VCaP (cell line): ENCODE measurements at regions not wholly inside any gene's neighbourhood (a gene's known extent, or its start where the extent isn't known, plus 50 kb on each side); places are given as distances from the start of the nearest gene placed in this dataset.
"Not testable (repeated sequence)": the region's sequence is repeated elsewhere in the genome, so short reads cannot be mapped to it uniquely, and the experiment has no call there.

Experiments
- H3K27ac ChIP-seq: fragments of 450-650 bp; 2 replicates; pipeline ENCODE4 v1.5.1; 2017
- TF ChIP-seq, protein P1 (sequence below): fragments of 450-650 bp; conservative IDR thresholded peaks from 2 replicates; pipeline ENCODE4 v1.5.1; 2017; ENCODE audit warnings: mild to moderate bottlenecking, moderate library complexity

DNA sequence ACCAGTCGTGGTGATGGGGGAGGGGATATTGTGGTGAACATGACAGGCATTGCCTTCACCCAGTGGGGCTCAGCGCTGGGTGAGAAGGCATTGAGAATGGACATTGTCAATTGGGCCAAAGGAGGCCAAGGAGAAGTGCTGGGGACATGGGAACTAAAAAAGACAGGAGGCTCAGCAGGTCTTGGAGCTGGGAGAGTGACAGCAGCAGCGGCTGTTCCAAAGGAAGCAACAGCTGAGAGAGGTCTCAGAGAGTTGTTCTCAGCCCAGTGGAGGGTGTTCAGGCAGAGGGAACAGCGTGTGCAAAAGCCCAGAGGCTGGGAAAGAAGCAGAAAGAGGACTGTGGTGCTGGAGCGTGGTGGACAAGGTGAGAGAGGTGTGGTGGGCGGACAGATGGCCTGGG is 56.6 kb upstream of the ASNS start:
- not testable (repeated sequence) for H3K27ac ChIP-seq

DNA sequence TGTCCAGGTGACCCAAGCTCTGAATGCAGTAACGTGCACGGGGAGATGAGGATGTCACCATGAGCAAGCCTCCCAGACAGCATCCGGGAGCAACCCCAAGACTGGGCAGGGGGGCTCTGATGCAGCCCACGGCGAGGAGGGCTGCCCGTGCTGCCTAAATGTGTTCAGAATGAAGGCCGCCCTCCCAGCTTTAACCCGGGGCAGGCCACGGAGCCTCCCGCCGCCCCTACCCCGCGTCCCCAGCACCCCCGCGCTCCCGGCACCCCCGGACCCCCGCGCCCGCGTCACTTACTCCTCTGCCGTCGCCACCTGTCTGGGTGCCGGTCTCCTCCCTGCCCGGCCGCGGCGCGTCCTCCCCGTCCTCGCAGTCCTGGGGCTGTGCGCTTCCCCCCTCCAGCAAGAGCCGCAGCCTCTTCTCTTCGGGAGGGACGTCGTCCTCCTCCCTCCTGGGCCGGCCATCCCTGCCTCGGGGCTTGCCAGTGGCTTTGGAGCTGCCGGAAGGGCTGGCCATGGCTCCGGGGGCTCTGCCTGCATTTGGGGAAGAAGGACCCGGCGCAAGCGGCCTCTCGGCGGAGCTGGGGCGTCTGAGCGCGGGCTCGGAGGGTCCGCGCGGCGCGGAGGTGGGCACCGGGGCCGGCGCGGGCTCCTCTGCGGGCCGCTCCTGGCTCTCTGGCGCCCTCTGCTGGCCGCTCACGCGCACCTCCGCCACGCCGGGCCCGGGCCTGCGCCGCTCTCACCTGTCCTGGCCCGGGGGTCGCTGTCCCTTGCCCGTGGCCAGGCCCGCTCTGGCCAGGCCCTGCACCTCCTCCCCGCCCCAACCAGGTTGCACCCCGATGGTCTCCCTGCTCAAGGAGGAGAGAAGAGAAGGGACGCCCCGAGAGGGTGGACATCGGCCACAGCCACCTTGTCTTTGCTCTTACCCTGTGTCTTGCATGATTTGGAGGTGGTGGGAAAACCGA is 55.9 kb upstream of the ASNS start:
- TF ChIP-seq, protein P1, sequence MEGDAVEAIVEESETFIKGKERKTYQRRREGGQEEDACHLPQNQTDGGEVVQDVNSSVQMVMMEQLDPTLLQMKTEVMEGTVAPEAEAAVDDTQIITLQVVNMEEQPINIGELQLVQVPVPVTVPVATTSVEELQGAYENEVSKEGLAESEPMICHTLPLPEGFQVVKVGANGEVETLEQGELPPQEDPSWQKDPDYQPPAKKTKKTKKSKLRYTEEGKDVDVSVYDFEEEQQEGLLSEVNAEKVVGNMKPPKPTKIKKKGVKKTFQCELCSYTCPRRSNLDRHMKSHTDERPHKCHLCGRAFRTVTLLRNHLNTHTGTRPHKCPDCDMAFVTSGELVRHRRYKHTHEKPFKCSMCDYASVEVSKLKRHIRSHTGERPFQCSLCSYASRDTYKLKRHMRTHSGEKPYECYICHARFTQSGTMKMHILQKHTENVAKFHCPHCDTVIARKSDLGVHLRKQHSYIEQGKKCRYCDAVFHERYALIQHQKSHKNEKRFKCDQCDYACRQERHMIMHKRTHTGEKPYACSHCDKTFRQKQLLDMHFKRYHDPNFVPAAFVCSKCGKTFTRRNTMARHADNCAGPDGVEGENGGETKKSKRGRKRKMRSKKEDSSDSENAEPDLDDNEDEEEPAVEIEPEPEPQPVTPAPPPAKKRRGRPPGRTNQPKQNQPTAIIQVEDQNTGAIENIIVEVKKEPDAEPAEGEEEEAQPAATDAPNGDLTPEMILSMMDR, result peak; percentile 95

More for the DNA sequence above, 55.9 kb upstream of the ASNS start:
- H3K27ac ChIP-seq, result peak overlapping the region; percentile 26; the same call in 1 of the 2 replicates
